ENCODE measurements at regions not wholly inside any gene's neighbourhood (a gene's known extent, or its start where the extent isn't known, plus 50 kb on each side); places are given as distances from the start of the nearest gene placed in this dataset.

GRCh38 chr2:6640621-6641015, 225.1 kb downstream of the CMPK2 start (continued):
- TF ChIP-seq CHD7 (IDR thresholded peaks at IDR 0.05; ENCODE audit: insufficient replicate concordance, low read length) = no peak
- TF ChIP-seq ASH2L (IDR thresholded peaks at IDR 0.05; ENCODE audit: low read length) = peak; percentile 1

Data from H1 (cell line).